Renal cortex interstitium (tissue), 11 donors: ENCODE measurements at regions not wholly inside any gene's neighbourhood (a gene's known extent, or its start where the extent isn't known, plus 50 kb on each side); places are given as distances from the start of the nearest gene placed in this dataset.

Source experiments
- DNase-seq, 11 donors: peaks; one replicate each; pipeline ENCODE4 v3.0.0-alpha.2; 2013; ENCODE audit warnings: low read depth in 9 of 11, low spot score in 4 of 11; ENCODE audit errors: extremely low read depth in 1 of 11

DNA sequence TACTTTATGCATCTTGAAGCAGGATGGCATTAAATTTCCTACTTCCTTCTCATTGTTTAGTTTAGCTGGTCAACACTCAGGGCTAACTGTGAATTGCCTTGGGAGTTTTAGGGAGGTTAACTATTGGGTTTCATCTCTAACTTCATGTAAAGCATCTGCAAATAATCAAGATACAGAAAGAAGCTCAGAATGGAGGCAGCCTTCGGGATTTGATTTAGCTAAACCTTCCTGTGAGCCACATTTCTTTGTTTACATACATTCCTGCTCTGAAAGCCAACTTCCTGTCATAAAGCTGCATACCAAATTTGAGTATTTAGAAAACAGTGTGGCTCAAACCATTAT is 131.7 kb upstream of the PCDH18 start:
- DNase-seq: peak; percentile 45 to 80 (median 62)

DNA sequence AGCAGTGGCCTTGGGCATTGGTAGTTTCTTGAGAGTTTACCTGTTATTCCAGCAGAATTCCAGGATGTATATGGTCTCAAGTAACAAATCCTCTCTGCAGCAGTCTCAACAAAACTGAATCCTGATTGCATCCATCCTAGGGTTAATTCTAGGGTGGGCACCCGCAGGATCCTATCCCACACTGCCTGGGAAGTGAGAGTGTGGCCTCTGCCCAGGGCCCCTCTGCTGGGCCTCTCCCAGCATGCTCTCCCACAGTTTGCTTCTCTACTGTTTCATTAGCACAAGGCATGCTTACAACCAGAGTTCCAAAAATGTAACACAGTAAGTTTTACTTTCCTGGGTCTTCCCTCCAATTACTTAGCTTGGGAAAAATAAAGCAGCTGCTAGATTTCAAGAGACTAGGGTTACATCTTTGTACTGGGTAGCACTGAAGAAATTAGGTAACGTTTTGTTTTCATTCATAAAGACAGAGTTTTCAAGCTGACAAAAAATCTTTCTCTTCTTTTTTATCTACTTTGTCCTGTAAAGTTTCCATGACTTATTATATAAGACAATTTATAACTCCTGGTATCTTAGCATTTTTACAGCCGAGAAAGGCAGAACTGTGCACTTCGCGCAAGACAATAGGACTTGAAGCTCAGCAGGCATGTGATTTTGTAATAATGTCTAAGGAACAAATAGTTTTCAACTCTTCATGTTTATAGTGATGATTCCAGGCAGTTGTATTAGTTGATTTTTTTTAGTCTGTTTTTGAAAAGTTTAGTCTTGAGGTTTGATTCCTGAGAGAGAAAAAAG is 131.2 kb upstream of the PCDH18 start:
- peak in 9 of 11 donors; percentile 16 to 50 (median 30) for DNase-seq

DNA sequence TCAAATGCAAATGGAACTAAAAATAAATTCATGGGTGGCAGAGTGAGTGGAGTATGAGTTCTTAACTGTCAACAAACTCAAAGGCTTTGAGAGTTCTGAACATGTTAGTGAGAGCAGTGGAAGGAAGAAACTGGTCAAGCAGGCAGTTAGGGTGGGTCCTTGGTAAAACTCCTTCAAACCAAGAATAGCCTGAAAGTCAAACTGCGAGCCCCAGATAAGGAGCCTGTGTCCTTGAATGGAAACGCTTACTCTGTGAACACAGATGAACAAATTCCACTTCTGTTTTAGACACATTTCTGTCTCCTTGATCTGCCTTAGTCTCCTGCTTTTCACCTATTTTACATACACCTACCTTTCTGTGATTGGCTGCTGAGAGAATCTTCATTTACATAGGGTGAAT is 129.4 kb upstream of the PCDH18 start:
- DNase-seq: no peak

DNA sequence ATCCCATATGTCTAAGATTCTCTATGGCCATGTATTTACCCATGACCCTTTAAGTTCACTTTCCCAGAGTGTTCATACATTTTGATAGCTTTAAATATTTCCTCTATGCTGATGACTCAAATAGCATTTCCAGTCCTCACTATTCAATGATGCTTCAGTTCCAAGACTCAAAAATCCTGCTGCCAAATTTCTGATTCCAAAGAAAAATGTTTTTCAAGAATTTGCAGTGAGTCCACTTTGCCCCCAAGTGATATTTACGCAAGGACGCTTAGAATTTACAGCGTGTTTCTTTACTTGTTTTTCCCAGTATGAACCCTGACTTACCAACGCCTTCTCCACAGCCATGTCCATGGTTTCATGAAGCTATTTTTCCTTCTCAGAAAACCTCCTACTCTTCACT is 127.9 kb upstream of the PCDH18 start:
- DNase-seq: no peak

DNA sequence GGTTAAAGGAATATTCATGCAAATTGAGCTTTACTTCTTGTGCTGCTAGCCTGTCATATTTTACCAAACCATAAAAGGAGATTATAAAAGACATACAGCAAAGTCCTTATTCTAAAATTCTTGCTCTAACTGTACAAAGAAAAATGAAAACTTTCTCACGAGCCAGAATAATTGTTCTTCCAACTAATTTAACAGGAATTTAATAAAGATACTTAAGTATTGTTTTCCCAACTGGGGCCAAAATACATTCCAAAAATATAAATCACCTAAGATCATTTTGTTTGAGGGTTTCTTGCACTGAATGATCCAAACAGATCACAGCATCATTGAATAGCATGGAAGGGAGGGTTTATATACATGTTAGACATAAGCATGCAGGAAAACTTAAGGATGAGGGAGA is 127.1 kb upstream of the PCDH18 start:
- DNase-seq: no peak

DNA sequence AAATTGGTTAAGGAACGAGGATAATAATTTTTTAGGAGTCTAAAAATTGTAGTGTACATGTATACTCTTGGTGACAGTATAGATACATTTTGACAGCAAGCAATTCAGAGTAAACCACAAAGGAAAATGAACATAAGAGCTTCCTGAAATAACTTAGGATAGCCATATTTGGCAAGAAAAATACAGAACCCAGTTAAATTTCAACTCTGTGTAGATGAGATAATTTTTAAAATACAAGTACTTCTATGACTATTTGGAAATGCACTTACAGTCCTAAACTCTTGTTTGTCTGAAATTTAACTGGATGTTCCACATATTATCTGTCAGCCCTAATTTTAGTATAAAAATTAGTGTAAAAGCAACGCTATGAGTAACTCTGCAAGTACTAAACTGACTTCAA is 124.4 kb upstream of the PCDH18 start:
- no peak for DNase-seq

DNA sequence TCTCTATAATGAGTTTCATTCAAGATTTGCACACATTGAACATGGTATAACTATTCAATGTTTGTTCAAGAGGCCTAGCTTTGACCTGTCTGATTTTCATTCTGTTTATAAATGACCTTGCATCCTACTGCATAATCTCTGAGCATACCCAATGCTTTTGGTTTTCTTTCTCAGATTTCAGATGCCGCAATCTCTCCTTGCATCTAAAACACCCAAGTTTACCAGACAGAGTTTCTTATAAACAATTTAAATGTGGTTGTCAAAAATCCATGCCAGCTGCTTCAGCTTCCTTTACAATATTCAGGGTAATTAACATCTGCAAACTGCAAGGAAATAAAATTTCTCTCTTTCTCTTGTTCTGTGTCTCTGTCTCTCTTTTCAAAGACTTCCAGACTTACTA is 123.0 kb upstream of the PCDH18 start:
- DNase-seq: no peak

DNA sequence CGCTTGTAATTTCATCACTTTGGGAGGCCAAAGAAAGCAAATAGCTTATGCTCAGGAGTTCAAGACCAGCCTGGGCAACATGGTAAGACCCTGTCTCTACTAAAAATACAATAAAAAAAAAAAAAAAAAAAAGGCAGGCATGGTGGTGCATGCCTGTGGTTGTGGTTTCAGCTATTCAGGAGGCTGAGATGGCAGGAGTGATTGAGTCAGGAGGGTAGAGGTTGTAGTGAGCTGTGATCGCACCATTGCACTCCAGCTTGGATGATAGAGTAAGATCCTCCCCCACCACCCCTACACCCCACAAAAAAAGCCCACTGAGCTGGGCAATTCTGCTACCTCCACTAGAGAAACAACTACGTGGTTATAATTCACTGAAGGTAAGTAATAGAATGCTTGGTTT is 118.8 kb upstream of the PCDH18 start:
- DNase-seq: no peak

DNA sequence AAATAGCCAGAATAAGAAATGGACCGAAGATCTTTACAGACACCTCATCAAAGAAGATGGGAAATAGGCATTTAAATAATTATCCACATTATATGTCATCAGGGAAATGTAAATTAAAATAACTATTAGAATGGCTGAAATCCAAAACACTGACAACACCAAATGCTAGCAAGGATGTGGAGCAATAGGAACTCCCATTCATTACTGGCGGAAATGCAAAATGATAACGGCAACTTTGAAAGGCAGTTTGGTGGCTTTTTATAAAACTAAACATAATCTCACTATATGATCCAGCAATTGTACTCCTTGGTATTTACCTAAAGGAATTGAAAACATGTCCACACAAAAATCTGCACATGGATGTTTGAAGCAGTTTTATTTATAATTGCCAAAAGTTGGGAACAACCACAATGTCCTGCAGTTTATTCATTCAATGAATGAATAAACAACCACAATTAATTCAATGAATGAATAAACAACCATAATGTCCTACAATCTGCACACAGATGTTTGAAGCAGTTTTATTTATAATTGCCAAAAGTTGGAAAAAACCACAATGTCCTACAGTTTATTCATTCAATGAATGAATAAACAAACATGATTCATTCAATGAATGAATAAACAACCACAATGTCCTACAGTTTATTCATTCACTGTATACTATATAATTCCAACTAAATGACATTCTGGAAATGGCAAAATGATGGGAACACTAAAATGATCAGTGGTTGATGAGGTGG is 117.6 kb upstream of the PCDH18 start:
- DNase-seq: no peak

DNA sequence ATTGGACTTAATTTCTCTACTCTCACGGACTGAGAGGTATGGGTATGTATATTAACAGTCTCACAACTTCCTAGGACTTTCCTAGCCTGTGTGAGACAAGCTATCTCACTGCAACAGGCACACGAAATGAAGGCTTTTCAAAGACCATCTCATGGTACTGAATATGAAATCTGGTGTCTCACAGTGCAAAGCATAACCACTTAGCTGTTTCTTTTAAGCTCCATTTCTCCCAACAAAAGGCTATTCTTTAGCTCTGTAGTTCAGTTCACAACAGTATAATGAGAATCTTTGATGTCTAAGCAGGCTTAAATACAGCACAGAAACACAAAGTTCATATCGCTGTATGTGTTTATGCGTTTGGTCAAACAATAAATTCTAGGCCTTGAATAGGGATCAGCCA is 116.2 kb upstream of the PCDH18 start:
- no peak for DNase-seq

DNA sequence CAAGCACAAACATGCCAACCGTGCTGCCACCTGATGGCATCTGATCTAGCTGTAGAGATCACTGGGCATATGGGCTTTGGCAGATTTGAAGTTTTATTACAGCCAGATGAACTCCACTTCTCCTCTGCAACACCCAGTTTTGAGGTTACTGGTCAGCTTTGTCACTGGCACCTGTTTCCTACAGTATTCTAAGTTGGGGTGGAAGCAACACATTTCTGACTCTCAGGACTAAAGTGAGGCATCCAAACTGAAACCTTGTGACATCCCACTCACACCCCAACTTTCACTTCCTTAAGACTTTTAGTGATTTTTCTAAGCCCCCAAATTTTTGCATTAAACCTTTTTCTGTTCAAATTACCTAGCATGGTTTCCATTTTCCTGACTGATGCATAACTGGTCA is 115.1 kb upstream of the PCDH18 start:
- no peak for DNase-seq

DNA sequence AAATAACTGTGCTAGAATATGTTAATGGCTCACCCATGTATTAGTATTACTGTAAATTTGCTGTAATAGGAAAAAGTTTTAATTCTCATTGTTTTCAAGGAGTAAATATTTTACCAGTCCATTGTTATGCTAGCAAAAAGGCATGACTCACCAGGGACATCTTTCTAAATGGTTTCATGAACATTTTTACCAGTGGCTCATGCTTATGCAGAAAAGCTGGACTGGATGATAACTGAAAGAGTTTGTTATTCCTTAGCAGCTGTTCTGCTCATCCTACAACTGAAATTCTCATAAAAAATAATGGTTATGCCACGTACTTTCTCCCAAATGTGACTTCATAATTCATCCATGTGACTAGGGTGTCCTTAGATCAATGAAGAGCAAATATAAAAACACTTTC is 111.9 kb upstream of the PCDH18 start:
- DNase-seq: no peak

DNA sequence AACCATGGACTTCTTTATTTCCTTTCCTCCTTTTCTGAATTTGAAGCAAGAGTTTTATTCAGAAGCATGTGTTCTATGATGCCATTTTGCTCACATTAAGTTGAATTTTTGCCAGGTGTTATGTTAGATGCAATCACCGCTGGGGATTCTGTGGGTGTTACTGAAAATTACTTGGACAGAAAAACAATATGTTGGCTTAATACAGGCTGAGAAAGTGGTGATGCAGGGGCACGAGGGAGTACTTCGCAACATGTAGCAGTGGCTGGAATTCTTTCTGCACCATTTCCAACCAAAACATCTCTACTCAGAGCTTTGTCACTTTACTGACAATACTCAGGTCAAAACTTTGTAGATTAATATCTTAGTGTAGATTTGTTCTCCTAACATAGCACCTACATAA is 109.2 kb upstream of the PCDH18 start:
- DNase-seq: no peak

DNA sequence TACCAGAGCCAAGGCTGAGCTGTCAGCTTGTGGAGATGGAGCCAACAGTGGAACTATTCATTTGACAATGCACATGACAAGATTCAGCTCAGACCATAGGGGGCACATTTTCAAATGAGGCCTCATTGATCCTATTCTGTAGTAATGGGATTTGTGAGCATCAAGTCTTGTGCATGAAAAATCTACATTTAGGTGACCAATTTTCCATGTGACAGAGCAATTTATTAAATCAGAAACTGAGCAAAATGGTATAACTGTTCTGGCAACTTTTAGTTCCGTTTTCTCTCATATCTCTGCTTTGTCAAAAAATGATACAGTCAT is 108.5 kb upstream of the PCDH18 start:
- no peak for DNase-seq

DNA sequence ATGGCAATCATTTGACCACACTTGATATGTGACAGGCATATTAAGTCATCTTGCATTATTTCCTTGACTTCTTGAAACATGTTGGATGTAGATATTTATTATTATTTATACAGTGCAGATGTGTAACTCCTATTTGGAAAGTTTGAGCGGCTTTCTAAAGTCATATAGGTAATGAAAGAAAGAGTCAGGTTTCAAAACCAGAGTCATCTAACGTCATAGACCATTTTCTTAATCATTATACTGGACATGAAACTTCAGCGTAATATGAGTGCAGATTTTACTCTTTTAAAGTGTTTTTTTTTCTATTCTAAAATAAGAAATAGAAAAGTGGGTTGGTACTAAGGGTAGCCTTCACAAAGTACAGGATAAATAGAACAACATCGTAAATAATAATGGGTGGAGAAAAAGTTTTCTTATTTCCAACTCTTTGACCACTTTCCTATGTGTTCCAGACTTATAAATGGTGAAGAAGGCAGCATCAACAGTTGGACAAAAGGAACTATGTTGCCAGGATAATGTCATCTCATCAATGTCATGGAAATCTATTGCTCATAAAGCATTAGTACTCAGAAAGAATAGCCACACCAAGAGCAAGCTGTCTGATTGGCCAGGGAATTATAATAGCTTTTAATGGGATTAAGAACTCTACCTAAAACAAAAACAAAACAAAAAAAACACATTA is 108.0 kb upstream of the PCDH18 start:
- no peak for DNase-seq

DNA sequence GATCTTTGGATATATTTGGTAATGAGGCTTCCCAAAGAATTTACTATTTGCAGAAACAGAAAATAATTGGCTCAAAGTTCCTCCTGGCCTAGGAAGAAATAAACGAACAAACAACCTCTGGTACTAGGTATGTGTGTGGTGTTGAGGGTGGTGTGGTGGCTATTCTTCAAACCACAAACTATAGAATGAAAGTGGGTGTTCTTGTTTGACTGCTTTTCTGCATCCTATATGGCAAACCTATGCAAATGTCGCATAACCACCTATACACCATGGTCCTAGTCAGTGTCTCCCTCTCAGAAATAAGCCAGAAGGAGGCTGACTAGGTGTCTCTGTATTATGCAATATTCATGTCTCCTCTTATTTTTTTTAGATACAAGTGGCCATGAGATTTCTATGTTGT is 106.6 kb upstream of the PCDH18 start:
- no peak for DNase-seq

DNA sequence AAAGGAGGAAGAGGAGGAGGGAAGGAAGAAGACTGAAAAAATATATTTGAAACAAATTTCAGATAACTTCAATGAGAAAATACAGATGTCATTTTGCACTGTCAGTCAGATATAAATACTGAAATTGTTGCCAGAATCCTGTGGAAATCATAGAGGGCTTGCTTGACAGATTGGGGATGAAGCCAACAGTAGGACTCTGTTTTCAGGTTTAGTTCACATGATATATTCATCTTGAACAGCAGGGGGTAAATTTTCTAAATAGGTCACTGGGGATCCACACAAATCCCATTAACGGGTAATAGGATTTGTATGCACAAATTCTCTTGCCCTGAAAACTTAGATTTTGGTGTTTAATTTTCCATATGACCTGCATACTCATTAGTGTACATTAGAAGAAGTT is 103.3 kb upstream of the PCDH18 start:
- no peak for DNase-seq

DNA sequence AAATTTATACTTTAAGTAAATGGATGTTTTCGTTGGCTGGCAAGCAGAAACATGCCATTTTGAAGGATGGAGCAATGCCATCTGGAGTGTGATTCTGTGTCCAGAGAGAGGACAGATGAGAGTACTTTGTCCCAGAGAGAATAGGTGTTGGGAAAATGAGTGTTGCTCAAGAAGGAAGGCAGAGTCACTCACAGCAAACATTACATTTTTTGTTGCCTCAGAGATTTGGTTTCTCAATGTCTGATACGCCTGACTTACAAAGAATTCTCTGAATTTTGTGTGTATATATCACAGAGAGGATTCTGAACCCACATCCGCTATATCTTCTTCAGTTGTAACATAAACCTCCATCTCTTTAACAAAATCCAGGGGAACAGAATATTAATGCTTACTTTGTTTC is 102.8 kb upstream of the PCDH18 start:
- DNase-seq: no peak

DNA sequence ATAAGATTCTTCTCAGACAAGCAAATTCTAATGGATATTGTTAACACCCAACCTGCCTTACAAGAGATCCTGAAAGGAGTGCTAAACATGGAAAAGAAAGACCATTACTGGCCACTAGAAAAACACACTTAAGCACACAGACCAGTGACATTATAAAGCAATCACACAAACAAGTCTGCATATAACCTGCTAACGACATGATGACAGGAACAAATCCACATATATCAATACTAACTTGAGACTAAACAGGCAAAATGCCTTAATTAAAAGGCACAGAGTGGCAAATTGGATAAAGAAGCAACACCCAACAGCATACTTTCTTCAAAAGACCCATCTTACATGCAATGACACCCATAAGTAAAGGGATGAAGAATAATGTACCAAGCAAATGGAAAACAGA is 100.5 kb upstream of the PCDH18 start:
- no peak for DNase-seq

DNA sequence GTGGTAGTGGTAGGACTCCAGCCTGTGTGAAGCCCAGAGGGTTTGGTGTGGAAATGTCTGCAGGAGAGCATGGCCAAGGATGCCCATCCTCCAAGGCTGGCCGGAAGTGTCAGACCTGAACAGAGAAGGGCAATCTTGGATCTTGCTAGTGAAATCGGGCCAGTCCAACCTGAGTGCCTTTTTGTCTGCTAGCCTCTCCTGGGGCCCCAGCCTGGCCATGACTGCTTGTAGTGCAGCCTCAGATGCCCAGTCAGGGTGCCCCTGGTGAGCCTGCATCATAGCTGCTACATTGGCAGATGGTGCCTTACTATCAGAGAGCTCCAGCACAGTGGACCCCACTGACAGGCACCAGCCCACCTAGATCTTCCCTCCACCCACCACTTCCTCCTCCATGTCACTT is 99.3 kb upstream of the PCDH18 start:
- DNase-seq: no peak

DNA sequence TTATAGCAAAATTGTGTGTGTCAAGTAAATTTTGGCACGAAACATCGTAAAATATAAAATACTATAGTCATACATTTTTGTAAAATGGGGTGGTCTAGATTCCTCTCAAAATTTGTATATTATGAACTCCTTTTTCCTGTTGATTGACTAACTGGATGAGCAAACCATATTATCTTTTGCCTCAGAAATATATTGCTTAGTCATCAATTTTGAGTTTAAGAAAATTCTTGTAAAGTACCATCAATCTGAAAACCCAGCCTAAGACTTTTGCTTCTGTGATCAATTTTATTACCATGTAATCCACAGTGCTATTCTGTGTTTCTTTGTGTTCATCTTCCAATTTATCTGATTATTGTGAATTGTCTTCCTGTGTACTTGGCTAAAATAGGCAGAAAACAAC is 98.0 kb upstream of the PCDH18 start:
- DNase-seq: no peak
